Thyroid gland (tissue), 4 donors: ENCODE measurements at regions not wholly inside any gene's neighbourhood (a gene's known extent, or its start where the extent isn't known, plus 50 kb on each side); places are given as distances from the start of the nearest gene placed in this dataset.

Experiments
- POLR2A ChIP-seq, 2 donors: fragments of 450-650 bp; IDR thresholded peaks; one replicate each; pipeline ENCODE4 v1.6.1; 2017; ENCODE audit warnings: antibody characterized with exemption in 2 of 2, mild to moderate bottlenecking in 2 of 2, moderate library complexity in 1 of 2
- TF ChIP-seq, protein P1 (sequence below), 6 experiments: fragments of 200-600 bp in 3 of 6; fragments of 450-650 bp in 3 of 6; sonication (generic) in 3 of 6; IDR thresholded peaks; one replicate each; pipeline ENCODE4 v1.5.1; 2016 to 2019; ENCODE audit warnings: antibody characterized with exemption in 6 of 6, mild to moderate bottlenecking in 2 of 6, inconsistent platforms in 1 of 6, moderate library complexity in 1 of 6

DNA sequence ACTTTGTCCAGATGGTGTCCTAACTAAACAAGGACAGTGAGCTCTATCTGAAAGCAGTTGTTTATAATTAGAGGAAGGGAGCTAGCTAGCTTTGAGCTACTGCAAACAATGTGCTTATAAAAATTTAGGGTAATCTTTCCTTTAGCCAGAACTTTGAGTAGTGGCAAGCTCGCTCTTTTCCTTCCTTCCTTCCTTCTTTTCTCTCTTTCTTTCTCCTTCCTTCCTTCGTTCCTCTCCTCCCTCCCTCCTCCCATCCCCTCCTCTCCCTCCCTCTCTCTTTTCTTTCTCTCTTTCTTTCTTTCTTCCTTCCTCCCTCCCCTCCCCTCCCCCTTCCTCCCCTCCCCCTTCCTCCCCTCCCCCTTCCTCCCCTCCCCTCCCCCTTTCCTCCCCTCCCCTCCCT lies 520.1 kb downstream of the INHBA start:
- no peak for TF ChIP-seq POLR2A (IDR thresholded peaks at IDR 0.05)
- TF ChIP-seq, protein P1, sequence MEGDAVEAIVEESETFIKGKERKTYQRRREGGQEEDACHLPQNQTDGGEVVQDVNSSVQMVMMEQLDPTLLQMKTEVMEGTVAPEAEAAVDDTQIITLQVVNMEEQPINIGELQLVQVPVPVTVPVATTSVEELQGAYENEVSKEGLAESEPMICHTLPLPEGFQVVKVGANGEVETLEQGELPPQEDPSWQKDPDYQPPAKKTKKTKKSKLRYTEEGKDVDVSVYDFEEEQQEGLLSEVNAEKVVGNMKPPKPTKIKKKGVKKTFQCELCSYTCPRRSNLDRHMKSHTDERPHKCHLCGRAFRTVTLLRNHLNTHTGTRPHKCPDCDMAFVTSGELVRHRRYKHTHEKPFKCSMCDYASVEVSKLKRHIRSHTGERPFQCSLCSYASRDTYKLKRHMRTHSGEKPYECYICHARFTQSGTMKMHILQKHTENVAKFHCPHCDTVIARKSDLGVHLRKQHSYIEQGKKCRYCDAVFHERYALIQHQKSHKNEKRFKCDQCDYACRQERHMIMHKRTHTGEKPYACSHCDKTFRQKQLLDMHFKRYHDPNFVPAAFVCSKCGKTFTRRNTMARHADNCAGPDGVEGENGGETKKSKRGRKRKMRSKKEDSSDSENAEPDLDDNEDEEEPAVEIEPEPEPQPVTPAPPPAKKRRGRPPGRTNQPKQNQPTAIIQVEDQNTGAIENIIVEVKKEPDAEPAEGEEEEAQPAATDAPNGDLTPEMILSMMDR (IDR thresholded peaks at IDR 0.05): no peak
